ENCODE measurements at regions not wholly inside any gene's neighbourhood (a gene's known extent, or its start where the extent isn't known, plus 50 kb on each side); places are given as distances from the start of the nearest gene placed in this dataset.

- H3K9me3 ChIP-seq, result no peaks in the 10 kb centered on the region
- TF ChIP-seq CTCF (IDR thresholded peaks at IDR 0.05), result no peak
- no peak for TF ChIP-seq POLR2AphosphoS5 (IDR thresholded peaks at IDR 0.05)
- TF ChIP-seq POLR2A (IDR thresholded peaks at IDR 0.05), result no peak
- no peaks in the 10 kb centered on the region for H3K4me1 ChIP-seq
- no peaks in the 10 kb centered on the region for H3K27me3 ChIP-seq
- DNase-seq (ENCODE audit: low spot score in 2 of 2), result no peak
- intact Hi-C loops (cut with DNase I; ENCODE audit: low total_unique reads), result no loop called here
- no peaks in the 10 kb centered on the region for H3K36me3 ChIP-seq
- H3K4me3 ChIP-seq, result no peak overlapping the region
- H3K27ac ChIP-seq, result no peak overlapping the region
Observed at GRCh38 chr4:164169591-164169990, 584.3 kb upstream of the SMIM31 start.

- intact Hi-C loops (cut with DNase I; ENCODE audit: low total_unique reads), result no loop called here
- no peak overlapping the region for H3K4me3 ChIP-seq
- H3K36me3 ChIP-seq, result no peaks in the 10 kb centered on the region
- H3K4me1 ChIP-seq, result no peaks in the 10 kb centered on the region
- H3K27me3 ChIP-seq, result no peaks in the 10 kb centered on the region
- H3K27ac ChIP-seq, result no peak overlapping the region
- H3K9me3 ChIP-seq, result no peaks in the 10 kb centered on the region
- no peak for TF ChIP-seq POLR2A (IDR thresholded peaks at IDR 0.05)
- TF ChIP-seq CTCF (IDR thresholded peaks at IDR 0.05), result no peak
- TF ChIP-seq POLR2AphosphoS5 (IDR thresholded peaks at IDR 0.05), result no peak
- DNase-seq (ENCODE audit: low spot score in 2 of 2), result no peak
Observed at GRCh38 chr4:164177153-164177552, 576.8 kb upstream of the SMIM31 start.

GRCh38 chr4:164177753-164178152, 576.2 kb upstream of the SMIM31 start:
- Histone ChIP-seq H3K36me3 (no peaks in the 10 kb centered on the region), H3K27me3 (no peaks in the 10 kb centered on the region), H3K27ac (no peak overlapping the region), H3K4me3 (no peak overlapping the region), H3K9me3 (no peaks in the 10 kb centered on the region), H3K4me1 (no peaks in the 10 kb centered on the region)
- no peak for DNase-seq (ENCODE audit: low spot score in 2 of 2)
- no peak for TF ChIP-seq POLR2A (IDR thresholded peaks at IDR 0.05)
- TF ChIP-seq POLR2AphosphoS5 (IDR thresholded peaks at IDR 0.05), result no peak
- intact Hi-C loops (cut with DNase I; ENCODE audit: low total_unique reads), result no loop called here

GRCh38 chr4:164188236-164188635, 565.7 kb upstream of the SMIM31 start:
- H3K27me3 ChIP-seq, result no peaks in the 10 kb centered on the region
- no peak overlapping the region for H3K4me3 ChIP-seq
- no peaks in the 10 kb centered on the region for H3K4me1 ChIP-seq
- DNase-seq (ENCODE audit: low spot score in 2 of 2), result no peak
- H3K27ac ChIP-seq, result no peak overlapping the region
- peaks cover 0 to 7% of the 10 kb centered on the region in 2 donors for H3K9me3 ChIP-seq
- no peak for TF ChIP-seq POLR2A (IDR thresholded peaks at IDR 0.05)
- TF ChIP-seq CTCF (IDR thresholded peaks at IDR 0.05), result no peak
- TF ChIP-seq POLR2AphosphoS5 (IDR thresholded peaks at IDR 0.05), result no peak
- H3K36me3 ChIP-seq, result no peaks in the 10 kb centered on the region
- intact Hi-C loops (cut with DNase I; ENCODE audit: low total_unique reads), result no loop called here

GRCh38 chr4:164192844-164193243, 561.1 kb upstream of the SMIM31 start:
- Histone ChIP-seq H3K36me3 (no peaks in the 10 kb centered on the region), H3K4me3 (no peak overlapping the region), H3K9me3 (peaks cover 0 to 7% of the 10 kb centered on the region in 2 donors), H3K27ac (no peak overlapping the region), H3K27me3 (no peaks in the 10 kb centered on the region), H3K4me1 (no peaks in the 10 kb centered on the region)
- intact Hi-C loops (cut with DNase I; ENCODE audit: low total_unique reads), result no loop called here
- TF ChIP-seq POLR2A (IDR thresholded peaks at IDR 0.05), result no peak
- no peak for TF ChIP-seq CTCF (IDR thresholded peaks at IDR 0.05)
- no peak for TF ChIP-seq POLR2AphosphoS5 (IDR thresholded peaks at IDR 0.05)
- DNase-seq (ENCODE audit: low spot score in 2 of 2), result no peak

- intact Hi-C loops (cut with DNase I; ENCODE audit: low total_unique reads), result no loop called here
- H3K4me3 ChIP-seq, result no peak overlapping the region
- no peaks in the 10 kb centered on the region for H3K27me3 ChIP-seq
- H3K4me1 ChIP-seq, result no peaks in the 10 kb centered on the region
- no peaks in the 10 kb centered on the region for H3K36me3 ChIP-seq
- TF ChIP-seq POLR2AphosphoS5 (IDR thresholded peaks at IDR 0.05) (no peak), CTCF (IDR thresholded peaks at IDR 0.05) (no peak), POLR2A (IDR thresholded peaks at IDR 0.05) (no peak)
- no peak overlapping the region for H3K27ac ChIP-seq
- H3K9me3 ChIP-seq, result no peaks in the 10 kb centered on the region
- no peak for DNase-seq (ENCODE audit: low spot score in 2 of 2)
Observed at GRCh38 chr4:164193676-164194075, 560.3 kb upstream of the SMIM31 start.

Data from breast epithelium (tissue), 4 donors.